SKM-1 treated with dmso at 0.1 percent for 144 hours (cell line): ENCODE measurements at regions not wholly inside any gene's neighbourhood (a gene's known extent, or its start where the extent isn't known, plus 50 kb on each side); places are given as distances from the start of the nearest gene placed in this dataset.
A peak's percentile ranks its signal among the peaks of the same experiment; 100 is the strongest.
"Not testable (repeated sequence)": the region's sequence is repeated elsewhere in the genome, so short reads cannot be mapped to it uniquely, and the experiment has no call there.

Experiments
- DNase-seq: peaks from one replicate; lab custom pipeline; 2025; ENCODE audit not compliant: unreplicated experiment; lab: John Stamatoyannopoulos, UW

DNA sequence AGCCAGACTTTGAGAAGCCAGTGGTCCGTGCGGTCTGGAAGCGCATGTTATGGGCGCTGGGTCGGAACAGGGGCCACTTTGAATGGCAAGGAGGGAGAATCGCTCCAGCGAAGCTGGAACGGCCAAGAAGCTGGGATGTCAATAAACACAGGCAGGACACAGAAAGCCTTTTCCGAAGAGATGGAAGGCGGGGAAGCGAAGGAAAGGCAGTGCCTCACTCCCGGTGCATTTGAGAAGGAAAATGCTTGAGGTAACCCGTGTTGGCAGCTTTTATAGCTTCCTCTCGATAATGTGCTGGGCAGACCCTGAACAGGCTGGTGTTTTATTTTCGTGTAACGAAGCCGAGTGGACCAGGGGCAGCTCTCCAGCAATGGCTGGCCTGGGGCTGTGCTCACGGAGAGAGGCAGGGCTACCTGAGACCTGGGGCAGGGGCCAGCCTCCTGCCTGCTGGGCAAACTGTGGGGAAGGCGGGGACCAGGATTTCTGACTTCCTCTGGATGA, 84.2 kb upstream of the SPRY4 start:
- DNase-seq = no peak

DNA sequence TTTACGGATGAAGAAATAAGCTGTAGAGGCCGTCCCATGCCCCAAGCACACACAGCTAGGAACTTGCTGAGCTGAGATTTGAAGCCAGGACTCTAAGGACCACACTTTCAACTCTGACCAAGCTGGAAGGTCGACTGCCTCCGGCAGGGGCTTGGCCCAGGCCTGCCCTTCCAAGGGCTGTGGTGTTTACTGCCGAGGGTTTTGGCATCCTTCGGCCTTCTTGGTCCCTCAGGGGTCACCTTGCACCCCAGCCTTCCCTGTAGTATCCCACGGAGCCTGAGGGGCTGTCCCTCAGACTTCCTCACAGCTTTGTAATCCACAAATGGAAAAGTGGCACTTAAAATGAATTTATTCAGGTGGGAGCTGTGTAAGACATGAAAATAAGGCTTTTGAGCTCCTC, 83.7 kb upstream of the SPRY4 start:
- DNase-seq = no peak

DNA sequence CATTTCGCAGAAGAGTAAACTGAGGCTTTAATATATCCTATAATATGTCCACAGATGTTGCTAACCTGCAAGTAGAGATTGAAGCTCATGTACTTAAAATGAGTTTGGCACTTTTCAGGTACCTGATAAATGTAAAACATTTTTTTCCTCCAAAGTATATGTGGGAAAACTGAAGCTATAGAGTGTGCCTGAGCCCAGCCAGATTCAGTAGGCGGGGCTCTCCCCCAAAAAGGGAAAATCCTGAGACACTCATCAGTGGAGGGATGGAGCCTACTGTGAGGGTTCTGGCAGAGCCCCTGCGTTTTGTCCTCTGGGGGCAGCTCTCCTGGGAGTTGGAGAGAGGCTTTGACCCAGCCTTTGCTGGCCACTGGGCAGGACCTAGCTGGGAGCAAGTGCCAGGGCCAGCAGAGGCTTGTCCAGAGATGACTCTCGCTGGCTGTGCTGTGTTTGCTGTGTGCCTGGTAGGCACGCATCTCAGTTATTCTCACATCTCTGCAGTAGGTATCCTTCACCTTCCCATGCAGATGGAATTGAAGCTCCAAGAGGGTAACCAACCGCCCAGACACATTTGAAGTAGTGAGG, 81.1 kb upstream of the SPRY4 start:
- no peak for DNase-seq

DNA sequence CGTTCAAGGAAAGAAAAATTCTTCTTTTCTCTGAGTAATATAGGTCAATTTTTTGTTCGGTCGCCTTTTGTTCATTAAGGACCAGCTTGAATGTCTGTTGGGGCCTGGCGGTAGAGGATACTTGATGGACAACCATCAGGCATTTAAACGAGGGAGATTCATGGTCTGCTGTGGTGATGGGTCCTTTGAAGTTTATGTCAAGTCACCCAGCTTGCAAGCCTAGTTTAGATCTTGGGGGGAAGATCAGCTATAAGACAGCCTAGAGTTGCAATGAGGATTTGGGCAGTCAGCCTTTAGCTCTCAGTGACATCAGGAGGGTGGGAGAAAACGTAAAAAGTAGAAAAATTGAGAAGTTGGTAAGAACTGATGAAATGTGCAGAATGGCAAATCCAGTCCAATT, 80.2 kb upstream of the SPRY4 start:
- DNase-seq = no peak

DNA sequence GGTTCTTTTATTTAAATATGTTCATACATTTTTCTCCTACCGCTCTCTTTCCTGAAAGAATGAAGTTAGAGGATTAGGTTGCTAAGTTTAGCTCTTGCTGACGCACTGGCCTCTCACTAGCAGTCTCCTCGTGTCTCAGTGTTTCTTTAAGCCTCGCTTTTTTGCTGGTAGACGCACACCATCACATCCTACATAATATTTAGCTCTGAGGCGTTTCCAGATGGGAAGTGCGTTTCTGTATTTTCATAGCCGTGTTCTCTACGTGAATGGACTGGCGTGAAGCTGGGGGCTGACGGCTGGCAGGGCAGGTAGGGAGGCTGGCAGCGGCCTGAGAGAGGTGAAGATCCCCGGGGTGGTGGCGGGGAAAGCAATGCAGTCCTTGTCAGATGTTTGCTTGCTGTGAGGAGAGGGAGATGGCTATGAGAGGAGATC, 79.2 kb upstream of the SPRY4 start:
- DNase-seq = no peak

DNA sequence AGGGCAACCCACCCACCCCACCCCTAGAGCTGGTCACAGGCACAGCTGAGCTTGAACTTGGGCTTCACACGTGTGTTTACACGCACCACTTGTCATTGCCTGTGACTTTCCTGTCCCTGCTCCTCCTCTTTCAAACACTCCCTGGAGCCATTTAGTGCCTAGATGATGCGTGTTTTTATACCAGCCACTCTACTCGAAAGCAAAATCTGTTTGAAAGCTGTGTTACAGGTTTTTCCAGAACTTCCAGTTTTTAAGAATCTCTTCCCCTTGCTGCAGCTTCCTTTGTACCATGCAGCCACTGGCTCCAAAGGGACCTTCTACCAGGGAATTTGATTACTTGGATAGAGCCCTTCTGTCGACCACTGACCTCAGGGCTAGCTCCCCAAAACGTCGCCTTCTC, 78.8 kb upstream of the SPRY4 start:
- DNase-seq = no peak

DNA sequence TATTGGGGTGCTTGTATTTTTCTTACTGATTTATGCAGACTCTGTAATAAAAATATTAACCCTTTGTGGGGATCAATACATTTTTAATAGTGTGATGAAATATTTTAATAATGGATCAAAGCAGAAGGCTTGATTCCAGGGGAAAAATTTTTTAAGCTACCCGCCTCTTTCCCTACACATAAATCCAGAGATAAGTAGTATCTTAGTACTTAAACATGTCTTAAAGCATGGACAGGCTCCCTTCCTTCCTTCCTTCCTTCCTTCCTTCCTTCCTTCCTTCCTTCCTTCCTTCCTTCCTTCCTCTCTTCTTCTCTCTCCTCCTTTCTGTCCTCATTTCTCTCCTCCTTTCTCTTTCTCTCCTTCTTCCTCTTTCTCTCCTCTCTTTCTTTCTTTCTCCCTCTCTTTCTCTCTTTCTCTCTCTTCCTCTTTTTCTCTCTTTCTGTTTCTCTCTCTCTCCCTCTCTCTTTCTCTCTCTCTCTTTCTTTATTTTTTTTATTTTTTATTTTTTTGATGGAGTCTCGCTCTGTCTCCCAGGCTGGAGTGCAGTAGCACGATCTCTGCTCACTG, 78.0 kb upstream of the SPRY4 start:
- DNase-seq = no peak

DNA sequence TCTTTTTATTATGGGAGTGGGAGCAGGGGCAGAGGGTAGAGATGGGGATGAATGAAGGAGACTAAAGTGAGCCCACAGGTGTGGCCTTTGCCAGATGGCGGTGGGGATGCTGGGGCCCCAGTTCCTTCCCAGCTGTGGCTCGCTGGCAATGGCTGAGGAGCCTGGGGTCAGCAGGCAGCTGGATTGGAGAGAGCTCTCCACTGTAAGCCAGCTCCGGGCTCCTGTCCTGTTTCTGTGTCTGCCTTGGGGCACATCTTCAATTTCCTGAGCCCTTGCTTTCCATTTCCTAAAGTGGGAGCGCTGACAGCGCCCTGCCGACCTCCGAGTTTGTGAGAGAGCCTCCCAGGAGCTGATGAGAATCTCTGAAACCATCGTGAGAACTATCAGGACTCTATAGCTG, 75.6 kb upstream of the SPRY4 start:
- DNase-seq = no peak

DNA sequence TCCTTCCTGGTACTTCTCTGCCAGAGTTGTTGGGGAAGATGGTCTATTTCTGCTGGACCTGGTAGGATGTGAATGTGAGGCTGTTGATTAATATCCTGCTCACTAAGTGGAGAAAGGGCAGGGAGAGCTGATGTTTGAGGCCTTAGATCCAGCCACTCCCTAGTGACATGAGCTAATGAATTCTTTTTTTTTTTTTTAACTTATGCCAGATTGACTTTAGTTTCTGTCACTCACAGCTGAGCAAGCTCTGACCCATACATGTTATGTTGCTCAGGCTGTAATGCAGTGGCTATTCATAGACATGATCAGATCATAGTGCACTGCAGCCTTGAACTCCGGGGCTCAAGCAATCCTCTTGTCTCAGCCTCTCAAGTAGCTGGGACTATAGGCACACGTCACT, 75.1 kb upstream of the SPRY4 start:
- no peak for DNase-seq

DNA sequence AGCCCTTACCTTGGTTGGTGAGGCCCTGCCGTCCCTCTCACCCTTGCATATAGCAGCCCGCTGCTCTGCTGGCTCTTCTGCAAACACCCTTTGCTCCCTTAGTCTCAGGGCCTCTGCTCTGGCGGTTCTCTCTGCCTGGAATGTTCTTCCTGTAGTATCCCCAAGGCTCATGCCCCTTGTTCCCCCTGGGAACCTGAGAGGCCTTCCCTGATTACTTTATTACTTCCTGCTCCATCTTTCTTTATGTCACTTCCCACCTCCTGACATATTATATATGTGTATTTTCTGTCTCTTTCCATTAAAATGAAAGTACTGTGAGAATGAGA, 73.9 kb upstream of the SPRY4 start:
- no peak for DNase-seq

DNA sequence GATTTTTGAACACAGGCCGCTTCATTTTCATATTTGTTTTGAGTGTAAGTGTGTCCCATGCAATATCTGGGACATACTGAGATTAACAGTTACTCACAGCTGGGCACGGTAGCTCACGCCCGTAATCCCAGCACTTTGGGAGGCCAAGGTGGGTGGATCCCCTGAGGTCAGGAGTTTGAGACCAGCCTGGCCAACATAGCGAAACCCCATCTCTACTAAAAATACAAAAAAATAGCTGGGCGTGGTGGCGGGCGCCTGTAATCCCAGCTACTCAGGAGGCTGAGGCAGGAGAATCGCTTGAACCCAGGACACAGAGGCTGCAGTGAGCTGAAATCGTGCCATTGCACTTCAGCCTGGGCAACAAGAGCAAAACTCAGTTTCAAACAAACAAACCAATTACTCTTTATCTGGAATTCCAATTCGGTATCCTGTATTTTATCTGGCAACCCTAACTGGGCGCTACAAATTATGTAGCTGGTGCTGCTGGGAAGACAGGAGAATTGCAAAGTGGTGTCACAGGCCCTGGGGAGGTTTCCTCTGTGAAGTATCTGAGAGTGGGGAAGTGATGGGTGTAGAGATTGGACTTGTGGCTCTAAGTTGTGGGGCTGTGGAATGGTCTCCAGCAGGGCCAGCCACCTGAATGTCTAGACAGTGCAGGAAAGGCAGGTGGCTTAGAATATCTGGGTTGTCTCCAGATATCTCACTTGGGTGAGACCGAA, 73.3 kb upstream of the SPRY4 start:
- not testable (repeated sequence) for DNase-seq

DNA sequence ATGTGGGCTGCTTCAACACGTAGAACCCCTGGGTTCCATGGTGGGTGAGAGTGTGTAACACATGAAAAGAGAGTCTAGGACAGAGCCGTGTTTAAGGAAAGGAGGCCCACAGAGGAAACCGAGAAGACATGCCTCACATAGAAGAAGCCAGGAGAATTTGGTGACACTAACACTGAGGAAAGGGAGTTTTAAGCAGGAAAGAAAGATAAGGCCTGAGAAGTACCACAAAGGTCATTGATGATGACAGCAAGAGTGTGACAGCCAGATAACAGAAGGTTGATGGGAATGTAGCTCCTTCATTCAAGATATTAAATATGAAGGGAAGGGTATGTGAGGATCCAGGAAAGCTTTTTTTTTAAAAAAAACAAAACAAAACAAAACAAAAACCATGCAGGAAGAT, 72.4 kb upstream of the SPRY4 start:
- no peak for DNase-seq

DNA sequence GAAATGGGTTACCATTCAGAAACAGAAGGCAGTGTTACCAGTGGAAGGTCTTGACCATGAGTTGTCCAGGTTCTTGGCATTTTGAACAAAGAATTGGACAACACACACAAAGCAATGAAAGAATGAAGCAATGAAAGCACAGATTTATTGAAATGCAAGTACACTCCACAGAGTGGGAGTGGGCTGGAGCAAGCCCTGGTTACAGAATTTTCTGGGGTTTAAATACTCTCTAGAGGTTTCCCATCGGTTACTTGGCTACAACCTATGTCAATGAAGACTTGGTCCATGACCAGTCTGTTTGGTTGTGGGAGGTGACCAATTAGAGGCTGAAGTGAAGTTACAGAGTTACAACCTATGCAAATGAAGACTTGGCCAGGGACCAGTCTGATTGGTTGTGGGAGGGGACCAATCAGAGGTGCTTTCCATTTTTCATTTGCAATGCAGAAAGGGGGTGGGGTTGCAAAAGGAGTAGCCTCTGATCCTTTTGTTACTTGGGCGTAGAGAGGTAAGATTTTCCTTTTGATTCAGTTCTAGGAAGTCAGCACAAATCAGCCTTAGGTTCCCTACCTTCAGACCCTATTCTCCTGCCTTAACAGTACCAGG, 71.7 kb upstream of the SPRY4 start:
- DNase-seq = no peak

DNA sequence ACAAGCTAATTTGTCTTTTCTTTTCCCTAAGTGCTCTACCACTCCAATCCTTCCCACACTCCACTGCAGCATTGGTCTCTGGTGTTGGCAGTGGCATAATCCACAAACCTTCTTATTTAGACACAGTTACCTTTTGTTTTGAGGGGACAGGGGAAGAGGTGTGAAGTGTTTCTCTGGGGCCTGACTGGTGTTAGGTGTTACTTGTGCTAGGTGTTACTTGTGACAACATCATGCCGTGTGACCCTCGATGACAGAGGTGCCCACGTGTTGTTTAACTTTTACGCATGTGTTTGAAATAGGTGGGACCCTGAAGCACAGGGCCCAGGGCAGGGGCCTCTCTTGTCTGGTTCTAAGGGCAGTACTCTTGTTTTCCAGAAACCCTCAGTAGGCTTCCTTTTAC, 70.5 kb upstream of the SPRY4 start:
- DNase-seq = no peak

DNA sequence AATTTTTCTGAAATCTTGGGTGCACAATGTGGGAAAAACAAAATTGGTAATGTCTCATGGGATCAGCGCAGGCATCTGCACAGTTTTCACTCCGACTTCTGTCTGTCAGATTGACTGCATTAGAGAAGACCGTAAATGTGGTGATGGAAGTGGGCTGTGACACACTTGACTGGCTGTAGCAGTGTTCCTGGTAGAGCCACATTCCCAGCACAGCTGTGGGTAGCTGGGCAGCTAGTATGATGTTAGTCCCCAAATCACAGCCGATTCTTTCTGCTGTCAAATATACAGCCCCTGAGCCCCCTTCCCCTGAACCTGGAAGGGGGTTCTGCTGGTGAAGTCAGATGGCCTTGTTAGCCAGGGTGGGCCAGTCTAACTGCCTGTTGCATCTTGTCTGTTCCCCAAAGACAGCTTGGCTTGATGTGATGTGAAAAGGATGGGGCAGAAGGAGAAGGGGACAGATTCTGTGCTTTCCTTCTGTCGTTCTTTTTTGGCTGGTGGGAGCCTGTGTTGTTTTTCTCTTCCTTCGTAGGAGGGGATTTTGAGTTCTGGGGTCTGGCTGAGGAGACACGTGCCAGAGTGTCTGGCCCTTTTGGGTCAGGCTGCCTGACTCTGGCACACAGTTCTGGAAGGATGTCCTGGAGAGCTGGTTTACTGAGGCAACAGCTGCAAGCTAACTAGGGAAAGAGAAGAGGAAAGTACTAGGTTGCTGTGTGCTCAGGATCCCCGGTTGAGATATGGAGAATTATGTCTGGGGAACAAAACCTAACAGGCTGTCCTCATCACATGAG, 66.4 kb upstream of the SPRY4 start:
- no peak for DNase-seq

DNA sequence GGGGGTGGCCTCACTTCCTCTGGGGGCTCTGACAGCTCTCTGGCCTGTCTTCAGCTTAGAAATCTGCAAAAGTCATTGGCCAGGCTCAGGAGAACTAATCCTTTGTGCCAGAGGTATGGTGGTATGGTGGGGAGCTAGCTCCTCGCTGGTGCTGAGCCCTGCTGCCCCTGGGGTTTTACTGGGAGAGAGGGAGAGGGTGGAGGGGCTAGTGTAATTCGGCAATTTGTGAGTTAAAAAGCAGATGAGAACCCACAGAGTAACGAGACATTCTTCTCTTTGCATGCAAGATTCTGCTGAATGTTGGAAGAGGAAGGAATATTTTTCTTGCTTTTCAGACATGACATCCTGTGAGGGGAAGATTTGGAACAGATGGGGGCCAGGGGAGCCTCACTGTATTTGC, 65.5 kb upstream of the SPRY4 start:
- DNase-seq = no peak

DNA sequence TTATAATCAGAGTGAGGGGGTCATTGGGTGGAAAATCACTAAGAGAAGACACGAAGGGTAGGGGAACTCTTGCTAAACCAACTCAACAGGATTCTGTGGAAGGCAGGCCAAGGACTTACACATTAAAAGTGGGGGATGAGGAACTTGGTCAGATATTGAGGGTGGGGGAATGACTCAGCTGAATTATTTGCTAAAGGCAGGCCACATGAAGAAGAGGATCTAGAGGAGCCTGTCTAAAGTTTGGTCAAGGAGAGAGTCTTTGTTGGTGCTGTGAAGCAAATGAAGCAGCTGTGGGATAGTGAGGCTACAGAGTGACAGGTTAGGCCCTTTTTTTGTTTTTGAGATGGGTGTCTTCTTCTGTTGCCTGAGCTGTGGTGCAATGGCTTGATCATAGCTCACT, 63.9 kb upstream of the SPRY4 start:
- peak; percentile 84 for DNase-seq

DNA sequence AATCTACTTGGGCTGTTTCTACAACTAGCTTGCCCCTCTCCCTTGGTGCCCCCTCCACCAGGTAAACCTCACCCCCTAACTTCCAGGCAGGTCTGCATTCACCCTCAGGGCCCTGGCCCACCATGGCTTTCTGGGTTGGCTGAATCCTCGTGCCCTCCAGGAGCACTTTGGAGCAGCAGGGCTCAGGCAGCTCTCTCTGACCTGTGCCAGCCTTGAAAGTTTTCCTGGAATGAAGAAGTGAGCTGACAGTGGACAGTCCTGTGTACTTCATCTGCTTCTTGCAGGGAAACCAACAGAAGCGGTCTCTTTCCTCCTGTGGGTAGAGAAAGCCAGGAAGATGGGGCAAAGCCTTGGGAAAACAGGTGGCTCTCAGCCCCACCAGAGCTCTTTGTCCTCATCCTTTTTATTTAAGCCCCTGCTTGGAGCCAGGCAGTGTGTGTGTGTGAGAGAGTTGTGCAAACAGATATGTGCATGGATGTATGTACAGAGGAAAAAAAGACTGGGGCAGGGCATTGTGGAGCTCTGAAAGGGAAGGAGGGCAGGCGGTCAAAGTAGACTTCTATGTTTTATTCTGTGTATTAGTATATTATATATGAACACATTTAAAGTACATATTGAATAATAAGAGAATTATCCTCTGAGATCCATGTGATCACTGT, 62.3 kb upstream of the SPRY4 start:
- DNase-seq = no peak

DNA sequence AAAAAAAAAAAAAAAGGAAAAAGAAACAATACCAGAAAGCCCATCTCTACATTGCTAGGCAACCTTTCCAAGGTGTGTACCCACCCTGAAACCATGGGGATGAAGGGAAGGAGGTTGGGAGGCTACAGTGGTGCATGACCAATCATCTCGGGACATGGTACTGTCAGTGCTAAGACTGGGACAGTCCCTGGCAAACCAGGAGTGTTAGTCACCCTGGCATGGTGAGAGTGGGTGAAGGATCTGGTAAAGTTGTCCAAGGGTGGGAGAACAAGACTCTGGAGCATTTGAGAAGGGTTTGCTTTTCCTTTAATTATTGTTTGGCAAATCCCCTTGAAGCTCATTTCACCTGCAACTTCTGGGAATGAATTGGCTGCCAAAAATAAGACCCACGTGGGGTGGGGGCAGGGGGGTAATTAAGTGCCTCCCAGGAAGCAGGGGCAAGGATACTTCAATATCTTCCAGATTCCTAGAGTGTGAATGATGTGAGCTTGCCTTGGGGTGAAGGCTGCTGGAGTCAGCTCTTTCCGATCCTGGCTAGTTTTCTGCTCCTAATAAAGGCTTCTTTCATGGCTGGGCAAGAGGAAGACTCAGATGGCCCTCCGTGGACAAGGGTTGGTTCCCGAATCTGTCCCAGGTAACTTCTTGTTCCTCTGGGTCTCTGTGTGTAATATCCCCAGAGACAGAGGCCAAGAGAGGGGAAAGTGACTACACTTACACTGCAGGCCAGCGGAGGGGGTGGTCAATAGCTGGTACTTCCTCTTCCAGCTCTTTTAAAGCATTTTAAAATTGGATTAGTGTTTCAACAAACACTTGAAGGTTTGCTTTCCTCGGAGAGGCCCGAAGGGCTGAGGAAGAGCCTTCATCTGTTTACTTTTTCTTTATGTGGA, 61.6 kb upstream of the SPRY4 start:
- DNase-seq = peak; percentile 73

DNA sequence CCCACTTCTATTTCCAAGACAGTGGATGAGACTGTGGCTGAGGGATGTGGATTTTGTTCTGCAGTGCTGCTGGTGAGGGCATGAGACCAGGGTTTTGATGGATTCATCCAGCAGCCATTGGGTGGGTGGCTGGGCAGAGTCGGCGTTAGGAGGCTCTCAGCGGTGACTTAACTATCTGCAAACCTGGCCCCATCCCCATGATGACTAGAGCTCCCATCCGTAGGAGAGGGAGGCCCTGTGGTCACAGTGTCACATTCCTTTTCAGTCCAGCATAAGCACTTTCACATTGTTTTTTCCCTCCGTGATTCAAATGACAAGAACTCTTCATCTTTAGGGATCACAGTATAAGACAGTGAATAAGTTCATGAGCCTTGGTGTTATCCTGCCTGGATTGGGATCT, 60.4 kb upstream of the SPRY4 start:
- no peak for DNase-seq
